ENCODE measurements at regions not wholly inside any gene's neighbourhood (a gene's known extent, or its start where the extent isn't known, plus 50 kb on each side); places are given as distances from the start of the nearest gene placed in this dataset.

- TF ChIP-seq POLR2A (IDR thresholded peaks at IDR 0.05) (no peak), CTCF (IDR thresholded peaks at IDR 0.05) (no peak)
These were observed 476.5 kb downstream of the TMEM114 start for GRCh38 chr16:8113843-8114242.

Measured in ovary (tissue), 3 donors.